Immature natural killer cell (primary cell): ENCODE measurements at regions not wholly inside any gene's neighbourhood (a gene's known extent, or its start where the extent isn't known, plus 50 kb on each side); places are given as distances from the start of the nearest gene placed in this dataset.

ENCODE experiments used
- DNase-seq, 3 donors: peaks; one replicate each; pipeline ENCODE4 v3.0.0; 2022; ENCODE audit warnings: mixed read lengths in 1 of 3
- H3K27ac Mint-ChIP-seq, 6 donors: one replicate each; pipeline ENCODE4 v1.8.0; 2020; ENCODE audit warnings: mixed read lengths in 6 of 6, mild to moderate bottlenecking in 5 of 6, inconsistent platforms in 4 of 6, moderate library complexity in 3 of 6
- H3K27me3 Mint-ChIP-seq, 3 donors: one replicate each; pipeline ENCODE4 v1.8.0; 2020 to 2021; ENCODE audit warnings: low read depth in 3 of 3, mild to moderate bottlenecking in 3 of 3, mixed read lengths in 3 of 3, moderate library complexity in 3 of 3, inconsistent platforms in 1 of 3
- H3K36me3 Mint-ChIP-seq, 3 donors: one replicate each; pipeline ENCODE4 v1.8.0; 2020; ENCODE audit warnings: mixed read lengths in 3 of 3, inconsistent platforms in 2 of 3, mild to moderate bottlenecking in 2 of 3
- H3K4me1 Mint-ChIP-seq, 2 donors: one replicate each; pipeline ENCODE4 v1.8.0; 2020; ENCODE audit warnings: inconsistent platforms in 2 of 2, mild to moderate bottlenecking in 2 of 2, mixed read lengths in 2 of 2, moderate library complexity in 1 of 2
- H3K4me3 Mint-ChIP-seq, 5 donors: one replicate each; pipeline ENCODE4 v1.8.0; 2020; ENCODE audit warnings: mild to moderate bottlenecking in 5 of 5, mixed read lengths in 5 of 5, inconsistent platforms in 3 of 5, moderate library complexity in 3 of 5
- H3K9me3 Mint-ChIP-seq, 6 donors: one replicate each; pipeline ENCODE4 v1.8.0; 2020; ENCODE audit warnings: mild to moderate bottlenecking in 6 of 6, mixed read lengths in 6 of 6, inconsistent platforms in 4 of 6, moderate library complexity in 3 of 6

DNA sequence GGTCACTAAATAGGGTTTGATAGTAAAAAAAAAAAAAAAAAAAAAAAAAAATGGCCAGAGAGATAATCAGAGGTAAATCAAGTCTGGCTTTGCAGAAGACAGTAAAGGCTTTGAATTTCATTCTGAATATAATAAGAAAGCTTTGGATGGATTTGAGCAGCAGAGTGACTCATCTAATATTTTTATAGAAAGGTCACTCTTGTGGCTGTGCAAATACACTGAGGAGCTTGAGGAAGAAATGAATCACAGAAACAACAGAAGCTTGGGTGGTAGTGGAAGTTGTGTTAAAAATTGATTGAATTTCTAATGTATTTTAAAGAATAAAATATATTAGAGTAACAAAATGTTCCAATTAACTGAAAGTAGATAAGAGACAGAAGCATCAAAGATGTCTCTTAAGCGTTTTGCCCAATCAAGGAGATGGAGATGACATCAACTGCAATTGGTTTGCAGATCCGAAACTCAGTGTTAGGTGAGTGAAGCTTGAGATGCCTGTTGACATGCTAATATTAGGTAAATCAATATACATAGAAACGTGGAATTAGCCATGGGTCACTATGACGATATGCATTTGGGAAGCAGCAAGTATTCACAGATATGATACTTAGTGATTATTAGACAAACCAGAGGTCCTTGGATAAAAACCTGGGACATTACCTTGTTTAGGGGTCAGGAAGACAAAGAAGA lies 280.5 kb downstream of the GPM6A start:
- Mint-ChIP-seq H3K4me1 (no peaks in the 10 kb centered on the region), H3K36me3 (no peaks in the 10 kb centered on the region)

DNA sequence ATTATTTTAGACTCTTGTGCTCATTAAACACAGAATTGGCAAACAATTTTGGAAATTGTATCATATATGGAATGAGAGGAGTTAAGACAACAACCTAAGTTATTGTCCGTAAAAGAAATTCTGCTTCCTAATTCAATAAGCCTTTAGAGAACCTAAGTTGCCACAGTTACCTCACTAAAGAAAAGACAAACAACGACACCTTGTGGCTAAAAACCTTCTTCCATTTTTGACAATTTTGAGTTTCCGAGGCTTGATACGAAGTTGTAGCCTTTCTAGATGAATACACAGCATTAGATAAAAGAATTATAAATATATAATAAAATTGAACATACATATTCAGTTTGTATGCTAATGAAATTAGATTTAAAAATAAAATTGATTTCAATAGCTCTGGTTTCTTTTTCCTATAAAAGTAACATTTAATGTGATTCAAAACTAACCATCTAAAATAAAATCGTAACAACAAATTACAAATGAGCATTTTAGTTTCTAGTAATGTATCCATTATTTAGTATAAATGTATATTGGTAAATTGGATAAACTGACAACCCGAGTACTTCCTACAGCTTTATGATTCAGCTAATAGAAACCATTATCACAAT lies 275.1 kb downstream of the GPM6A start:
- no peak overlapping the region for H3K27ac Mint-ChIP-seq
- H3K4me3 Mint-ChIP-seq: no peak overlapping the region
- no peaks in the 10 kb centered on the region for H3K4me1 Mint-ChIP-seq
- no peaks in the 10 kb centered on the region for H3K27me3 Mint-ChIP-seq
- peaks cover under 1 to 7% (median 5%) of the 10 kb centered on the region in 6 donors for H3K9me3 Mint-ChIP-seq
- no peaks in the 10 kb centered on the region for H3K36me3 Mint-ChIP-seq
- DNase-seq: peak in 1 of 3 donors; percentile 3

More for the DNA sequence above, 280.5 kb downstream of the GPM6A start:
- Mint-ChIP-seq H3K27ac (no peak overlapping the region), H3K9me3 (peaks cover 5 to 31% (median 14%) of the 10 kb centered on the region in 6 donors), H3K4me3 (no peak overlapping the region), H3K27me3 (no peaks in the 10 kb centered on the region)
- DNase-seq: no peak

DNA sequence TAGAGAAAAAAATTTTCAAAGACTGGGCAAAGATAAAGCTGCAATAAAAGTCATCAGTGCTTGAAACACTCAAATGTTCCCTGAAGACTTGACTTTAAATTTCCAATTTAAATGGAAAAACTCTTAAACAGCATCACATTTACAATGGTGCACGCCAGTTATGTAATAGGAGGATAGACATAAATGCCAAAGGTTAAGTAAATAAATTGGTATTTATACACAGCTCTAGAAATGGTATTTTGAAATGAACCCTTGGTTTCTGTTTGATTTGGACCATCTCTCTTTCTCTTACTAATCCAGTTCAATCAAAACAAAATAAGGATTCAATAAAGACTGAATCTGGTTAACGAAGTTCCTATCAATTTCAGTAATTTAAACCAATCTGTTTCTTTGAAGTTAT lies 272.6 kb downstream of the GPM6A start:
- H3K27me3 Mint-ChIP-seq: no peaks in the 10 kb centered on the region
- H3K4me3 Mint-ChIP-seq: no peak overlapping the region
- H3K36me3 Mint-ChIP-seq: no peaks in the 10 kb centered on the region

DNA sequence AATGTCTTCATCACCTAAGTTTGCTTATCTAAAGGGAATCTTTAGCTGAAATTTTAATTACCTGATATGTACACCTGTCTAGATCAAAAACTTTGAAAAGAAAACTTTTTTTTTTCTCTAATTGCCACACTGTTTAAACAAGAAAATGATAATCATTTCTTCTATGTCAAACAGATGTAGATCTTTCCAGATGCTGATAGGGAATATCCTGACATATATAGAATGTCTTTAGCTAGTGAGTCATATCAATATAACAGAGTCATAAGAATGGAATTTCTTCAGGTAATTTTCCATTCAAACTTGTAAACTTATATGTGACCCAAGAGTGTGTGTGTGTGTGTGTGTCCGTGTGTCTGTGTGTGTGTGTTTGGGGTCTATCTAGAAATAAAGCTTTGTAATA lies 271.9 kb downstream of the GPM6A start:
- Mint-ChIP-seq H3K9me3 (peaks cover 0 to 12% (median 0%) of the 10 kb centered on the region in 6 donors), H3K36me3 (no peaks in the 10 kb centered on the region), H3K4me1 (no peaks in the 10 kb centered on the region), H3K27ac (no peak overlapping the region), H3K4me3 (no peak overlapping the region), H3K27me3 (no peaks in the 10 kb centered on the region)
- no peak for DNase-seq

More for the DNA sequence above, 272.6 kb downstream of the GPM6A start:
- peaks cover 0 to 12% (median under 1%) of the 10 kb centered on the region in 6 donors for H3K9me3 Mint-ChIP-seq
- no peak for DNase-seq
- no peaks in the 10 kb centered on the region for H3K4me1 Mint-ChIP-seq
- no peak overlapping the region for H3K27ac Mint-ChIP-seq

DNA sequence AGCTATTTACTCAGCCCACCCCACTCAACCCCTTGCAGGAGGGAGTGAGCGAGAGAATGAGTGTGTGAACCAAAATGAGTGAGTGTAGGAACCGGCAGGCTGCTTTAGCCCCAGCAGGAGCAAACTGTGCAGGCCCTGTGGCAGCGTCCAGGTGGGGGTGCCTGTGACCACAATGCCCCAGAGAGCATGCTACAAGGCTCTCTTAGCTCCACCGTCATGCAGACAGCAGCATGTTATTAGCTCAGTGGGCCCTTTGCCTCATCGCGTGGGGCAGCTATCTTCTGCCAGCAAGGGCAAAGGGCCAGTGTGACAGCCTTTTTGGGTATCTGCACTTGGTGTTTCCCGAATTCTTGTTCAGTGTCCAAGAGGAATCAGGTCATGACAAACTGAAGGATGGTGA lies 271.3 kb downstream of the GPM6A start:
- Mint-ChIP-seq H3K36me3 (no peaks in the 10 kb centered on the region), H3K4me1 (no peaks in the 10 kb centered on the region), H3K27ac (no peak overlapping the region), H3K27me3 (peaks cover 0 to 3% (median 0%) of the 10 kb centered on the region in 3 donors), H3K4me3 (no peak overlapping the region), H3K9me3 (peaks cover 0 to 12% (median under 1%) of the 10 kb centered on the region in 6 donors)
- DNase-seq: no peak

DNA sequence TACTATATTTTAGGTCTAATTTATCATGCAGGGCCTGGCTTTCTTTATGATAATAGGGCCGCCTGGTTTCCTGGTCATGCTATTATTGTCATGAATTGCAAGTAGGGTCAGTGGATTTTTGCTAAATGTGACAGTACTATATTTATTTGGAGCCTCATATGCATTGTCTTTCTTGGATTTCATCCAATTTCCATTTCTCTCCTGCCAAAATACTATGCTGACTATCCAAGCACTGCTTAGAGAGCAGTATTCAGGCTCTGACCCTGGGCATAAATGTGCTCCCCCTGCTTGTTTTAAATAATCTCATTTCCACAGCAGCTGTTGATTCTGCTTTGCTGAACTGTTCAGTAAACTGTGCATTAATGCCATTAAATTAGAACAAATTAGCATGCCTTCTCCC lies 269.3 kb downstream of the GPM6A start:
- Mint-ChIP-seq H3K36me3 (no peaks in the 10 kb centered on the region), H3K27me3 (peaks cover 0 to 3% (median 0%) of the 10 kb centered on the region in 3 donors), H3K27ac (no peak overlapping the region), H3K9me3 (peaks cover 0 to 12% (median 1%) of the 10 kb centered on the region in 6 donors), H3K4me1 (no peaks in the 10 kb centered on the region), H3K4me3 (no peak overlapping the region)
- no peak for DNase-seq

DNA sequence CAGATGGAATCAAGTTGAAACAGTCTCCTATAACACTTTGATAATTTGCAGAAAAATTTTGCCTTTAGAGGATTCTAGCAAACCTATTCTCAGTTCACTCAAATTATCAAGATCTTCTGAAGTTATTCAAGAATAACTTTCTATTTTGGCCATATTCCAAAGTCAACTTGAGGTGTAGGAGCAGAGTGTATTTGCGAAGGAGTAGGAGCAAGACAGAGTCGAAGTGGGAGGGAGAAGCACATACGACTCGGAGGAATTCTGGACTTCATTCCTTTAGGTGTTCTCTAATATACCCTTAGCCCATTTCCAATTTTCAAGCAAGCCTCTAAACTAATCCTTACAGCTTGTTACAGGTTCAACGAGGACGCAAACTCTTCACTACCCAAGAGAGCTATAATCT lies 252.9 kb downstream of the GPM6A start:
- Mint-ChIP-seq H3K9me3 (peaks cover 0 to 7% (median 2%) of the 10 kb centered on the region in 6 donors), H3K27me3 (peaks cover 0 to 3% (median 0%) of the 10 kb centered on the region in 3 donors), H3K27ac (no peak overlapping the region), H3K4me1 (no peaks in the 10 kb centered on the region), H3K4me3 (no peak overlapping the region), H3K36me3 (no peaks in the 10 kb centered on the region)
- no peak for DNase-seq

DNA sequence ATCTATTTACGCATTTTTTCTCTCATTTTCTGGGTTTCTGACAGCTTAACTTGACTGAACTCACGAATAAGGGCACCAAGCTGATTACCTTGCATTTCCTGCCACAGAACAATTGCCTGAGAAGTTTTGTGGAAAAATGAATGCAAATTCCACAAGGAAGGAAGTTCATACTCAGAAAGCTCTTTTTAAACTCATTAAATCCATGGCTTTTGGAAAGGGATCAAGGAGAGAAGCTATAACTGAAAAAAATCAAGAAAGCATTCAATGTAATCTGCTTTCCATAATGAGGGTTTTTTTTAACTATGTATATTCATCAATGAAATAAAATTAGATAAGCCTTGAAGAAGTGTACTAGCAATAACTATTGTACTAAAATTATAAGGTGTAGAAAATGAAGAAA lies 252.5 kb downstream of the GPM6A start:
- Mint-ChIP-seq H3K36me3 (no peaks in the 10 kb centered on the region), H3K27me3 (peaks cover 0 to 3% (median 0%) of the 10 kb centered on the region in 3 donors), H3K4me1 (no peaks in the 10 kb centered on the region), H3K27ac (no peak overlapping the region), H3K9me3 (peaks cover 0 to 7% (median 2%) of the 10 kb centered on the region in 6 donors), H3K4me3 (no peak overlapping the region)
- DNase-seq: no peak

DNA sequence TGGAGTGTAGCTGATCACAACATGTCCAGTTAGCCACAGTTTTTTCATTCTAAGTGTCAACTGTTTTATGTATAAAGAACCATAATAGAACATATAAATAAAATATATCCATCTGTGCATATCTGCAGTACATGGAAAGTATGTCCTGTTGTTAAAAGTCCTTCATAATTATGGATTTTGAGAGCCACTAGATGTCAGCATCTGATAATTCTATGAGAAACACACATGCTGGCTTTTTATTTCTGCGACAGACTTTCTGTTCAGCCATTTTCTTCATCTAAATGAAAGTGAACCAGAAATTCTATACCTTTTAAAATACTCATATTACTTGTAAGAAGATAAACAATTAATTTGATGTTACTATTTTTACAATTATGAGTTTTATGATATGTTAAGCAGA lies 251.5 kb downstream of the GPM6A start:
- H3K4me3 Mint-ChIP-seq: no peak overlapping the region
- H3K9me3 Mint-ChIP-seq: peaks cover 0 to 7% (median 2%) of the 10 kb centered on the region in 6 donors
- no peaks in the 10 kb centered on the region for H3K4me1 Mint-ChIP-seq

DNA sequence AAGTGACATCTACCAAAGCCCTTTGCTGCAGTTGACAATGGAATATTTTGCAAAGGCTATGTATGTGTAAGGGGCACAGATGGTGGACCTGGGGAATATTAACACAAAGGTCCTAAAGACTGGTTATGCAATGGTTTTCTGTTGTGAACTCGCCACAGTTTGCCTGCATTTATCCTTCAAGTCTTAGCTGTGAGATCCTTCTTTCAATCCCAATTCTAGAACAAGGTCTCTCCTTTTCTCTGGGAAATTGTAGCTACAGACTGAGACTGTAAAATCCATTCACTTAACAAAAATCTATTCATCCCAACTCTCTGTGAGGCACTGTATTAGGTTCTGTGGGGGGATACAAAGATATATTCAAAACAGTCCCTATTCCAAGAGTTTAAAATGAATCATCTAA lies 250.4 kb downstream of the GPM6A start:
- H3K27ac Mint-ChIP-seq: no peak overlapping the region

More for the DNA sequence above, 251.5 kb downstream of the GPM6A start:
- DNase-seq: no peak
- H3K27ac Mint-ChIP-seq: no peak overlapping the region
- H3K36me3 Mint-ChIP-seq: no peaks in the 10 kb centered on the region
- peaks cover 0 to 3% (median 0%) of the 10 kb centered on the region in 3 donors for H3K27me3 Mint-ChIP-seq

DNA sequence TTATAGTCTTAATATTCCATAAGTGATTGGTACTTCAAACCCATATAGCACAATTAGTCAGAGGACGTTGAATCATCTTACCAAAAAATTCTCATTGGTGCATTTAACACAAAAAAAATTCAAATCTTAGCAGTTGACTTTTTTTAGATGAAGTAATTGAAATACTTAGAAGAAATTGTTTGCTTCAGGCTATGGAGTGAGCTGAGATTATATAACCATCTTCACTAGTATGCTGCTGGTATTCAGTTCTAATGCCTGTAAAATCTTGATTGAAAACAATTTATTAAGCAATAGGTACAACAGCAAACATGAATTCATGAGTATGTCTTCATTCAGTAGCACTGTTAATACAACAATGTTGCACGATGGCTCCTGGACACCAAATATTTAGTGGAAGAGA lies 250.0 kb downstream of the GPM6A start:
- no peak for DNase-seq
- Mint-ChIP-seq H3K27me3 (peaks cover 0 to 3% (median 0%) of the 10 kb centered on the region in 3 donors), H3K9me3 (peaks cover 1 to 8% (median 5%) of the 10 kb centered on the region in 6 donors), H3K4me1 (no peaks in the 10 kb centered on the region), H3K27ac (no peak overlapping the region), H3K36me3 (no peaks in the 10 kb centered on the region), H3K4me3 (no peak overlapping the region)

More for the DNA sequence above, 250.4 kb downstream of the GPM6A start:
- no peak for DNase-seq
- H3K4me3 Mint-ChIP-seq: no peak overlapping the region
- peaks cover 0 to 3% (median 0%) of the 10 kb centered on the region in 3 donors for H3K27me3 Mint-ChIP-seq
- H3K4me1 Mint-ChIP-seq: no peaks in the 10 kb centered on the region
- H3K36me3 Mint-ChIP-seq: no peaks in the 10 kb centered on the region
- peaks cover 1 to 5% (median 2%) of the 10 kb centered on the region in 6 donors for H3K9me3 Mint-ChIP-seq

DNA sequence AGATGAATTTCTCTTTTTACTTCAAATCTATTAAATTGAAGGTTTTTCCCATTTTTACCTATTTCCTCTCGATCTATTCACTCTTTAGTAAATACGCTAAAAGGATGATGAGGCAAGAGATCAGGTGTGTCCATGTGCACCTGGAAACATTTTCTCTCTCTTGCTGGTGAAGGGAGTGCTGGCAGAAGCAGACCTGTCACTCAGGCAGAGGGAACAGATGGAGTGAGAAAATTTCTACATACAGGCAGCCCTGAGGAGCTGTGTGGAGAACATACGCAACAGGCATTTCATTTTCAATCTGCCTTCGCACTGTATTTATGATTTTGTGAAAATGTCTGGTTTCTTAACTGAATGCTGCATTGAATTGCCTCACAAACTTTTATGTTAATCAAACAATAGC lies 249.5 kb downstream of the GPM6A start:
- H3K9me3 Mint-ChIP-seq: peaks cover 1 to 10% (median 5%) of the 10 kb centered on the region in 6 donors
- H3K27ac Mint-ChIP-seq: no peak overlapping the region
- no peaks in the 10 kb centered on the region for H3K36me3 Mint-ChIP-seq
- peaks cover 0 to 3% (median 0%) of the 10 kb centered on the region in 3 donors for H3K27me3 Mint-ChIP-seq
- H3K4me1 Mint-ChIP-seq: no peaks in the 10 kb centered on the region
- DNase-seq: no peak
- H3K4me3 Mint-ChIP-seq: no peak overlapping the region
